ENCODE measurements at regions not wholly inside any gene's neighbourhood (a gene's known extent, or its start where the extent isn't known, plus 50 kb on each side); places are given as distances from the start of the nearest gene placed in this dataset.

DNA sequence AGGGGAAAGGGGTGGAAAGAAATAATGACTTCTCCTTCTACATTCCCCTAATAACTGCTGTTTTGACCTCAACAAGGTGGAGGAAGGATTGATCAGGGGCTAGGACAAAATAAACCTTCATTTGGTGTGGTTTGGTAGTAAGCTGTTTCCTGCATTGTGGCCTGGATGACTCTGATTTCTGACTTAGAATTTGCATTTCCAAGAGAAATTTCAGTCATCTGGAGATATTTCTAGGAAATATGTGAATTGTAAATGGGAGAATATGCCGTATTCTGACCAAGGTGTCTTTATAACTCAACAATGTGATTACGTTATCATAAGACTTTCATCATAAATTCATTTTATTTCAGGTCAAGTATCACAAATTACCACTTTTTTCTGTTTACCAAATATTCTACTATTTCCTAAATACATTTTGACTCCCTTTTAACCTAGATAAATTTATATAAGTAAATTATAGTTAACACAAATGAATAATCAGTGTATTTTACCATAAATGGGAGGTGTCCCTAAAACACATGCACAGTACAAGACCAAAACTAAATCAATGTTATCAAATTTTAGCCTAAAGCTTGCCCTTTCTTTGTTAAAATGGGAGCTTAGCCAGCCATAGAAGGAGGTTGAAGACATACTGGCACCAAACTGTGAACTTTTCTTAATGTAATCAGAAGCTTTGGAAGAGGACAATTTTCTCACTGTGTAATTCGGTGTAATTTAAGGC lies 828.8 kb downstream of the TMTC2 start:
- ATAC-seq (ENCODE audit: low read depth) (no peak), DNase-seq (no peak)
- Histone ChIP-seq H3K4me2 (replicated peaks; ENCODE audit: low read depth, low read length, poor library complexity, severe bottlenecking) (no peak overlapping the region), H3K27me3 (replicated peaks in 1 of 4; ENCODE audit: control extremely low read depth in 1 of 4, control insufficient read depth in 3 of 4, insufficient read depth in 4 of 4, low read length in 3 of 4) (no peaks in the 10 kb centered on the region), H3K4me3 (ENCODE audit: control extremely low read depth in 1 of 5, extremely low read depth in 1 of 5, insufficient read depth in 1 of 5, low read depth in 2 of 5, low read length in 4 of 5) (no peak overlapping the region), H3K36me3 (replicated peaks in 1 of 2; ENCODE audit: control extremely low read depth in 1 of 2, control insufficient read depth in 1 of 2, extremely low read depth in 1 of 2, insufficient read depth in 2 of 2, low read length in 1 of 2) (no peaks in the 10 kb centered on the region), H3K9me3 (ENCODE audit: control extremely low read depth in 1 of 3, control insufficient read depth in 2 of 3, insufficient read depth in 1 of 3, low read length in 2 of 3) (peaks cover 0 to 3% (median 0%) of the 10 kb centered on the region in 3 donors), H3K9ac (ENCODE audit: low read length) (no peak overlapping the region), H3K4me1 (ENCODE audit: control insufficient read depth in 2 of 2, insufficient read depth in 2 of 2, low read length in 2 of 2) (no peaks in the 10 kb centered on the region), H3K79me2 (ENCODE audit: control insufficient read depth, insufficient read depth, low read length) (no peaks in the 10 kb centered on the region), H2AFZ (ENCODE audit: insufficient read depth, low read depth, low read length, poor library complexity, severe bottlenecking) (no peak overlapping the region), H3K27ac (ENCODE audit: low read length in 2 of 2) (no peak overlapping the region), H4K20me1 (ENCODE audit: control insufficient read depth, insufficient read depth, low read length, poor library complexity, severe bottlenecking) (no peaks in the 10 kb centered on the region)
- intact Hi-C loops (cut with micrococcal nuclease): no loop called here
- no peaks in the 10 kb centered on the region for H3K27me3 Mint-ChIP-seq
- CTCF ChIA-PET: no interaction called here
- 86% methylated on average over 1 of the region's 3 CpGs for WGBS (ENCODE audit: insufficient coverage)
- no peaks in the 10 kb centered on the region for H3K4me1 Mint-ChIP-seq
- POLR2A ChIA-PET: no interaction called here
- TF ChIP-seq EZH2 (IDR thresholded peaks at IDR 0.05; ENCODE audit: borderline replicate concordance, insufficient read depth, low read depth, low read length, poor library complexity, severe bottlenecking): no peak
- TF ChIP-seq, protein P1, sequence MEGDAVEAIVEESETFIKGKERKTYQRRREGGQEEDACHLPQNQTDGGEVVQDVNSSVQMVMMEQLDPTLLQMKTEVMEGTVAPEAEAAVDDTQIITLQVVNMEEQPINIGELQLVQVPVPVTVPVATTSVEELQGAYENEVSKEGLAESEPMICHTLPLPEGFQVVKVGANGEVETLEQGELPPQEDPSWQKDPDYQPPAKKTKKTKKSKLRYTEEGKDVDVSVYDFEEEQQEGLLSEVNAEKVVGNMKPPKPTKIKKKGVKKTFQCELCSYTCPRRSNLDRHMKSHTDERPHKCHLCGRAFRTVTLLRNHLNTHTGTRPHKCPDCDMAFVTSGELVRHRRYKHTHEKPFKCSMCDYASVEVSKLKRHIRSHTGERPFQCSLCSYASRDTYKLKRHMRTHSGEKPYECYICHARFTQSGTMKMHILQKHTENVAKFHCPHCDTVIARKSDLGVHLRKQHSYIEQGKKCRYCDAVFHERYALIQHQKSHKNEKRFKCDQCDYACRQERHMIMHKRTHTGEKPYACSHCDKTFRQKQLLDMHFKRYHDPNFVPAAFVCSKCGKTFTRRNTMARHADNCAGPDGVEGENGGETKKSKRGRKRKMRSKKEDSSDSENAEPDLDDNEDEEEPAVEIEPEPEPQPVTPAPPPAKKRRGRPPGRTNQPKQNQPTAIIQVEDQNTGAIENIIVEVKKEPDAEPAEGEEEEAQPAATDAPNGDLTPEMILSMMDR (IDR thresholded peaks at IDR 0.05): no peak
- no peak overlapping the region for H3K27ac Mint-ChIP-seq
- H3K4me3 Mint-ChIP-seq: no peak overlapping the region
- H3K9me3 Mint-ChIP-seq (ENCODE audit: insufficient read depth): peaks cover 2% of the 10 kb centered on the region

DNA sequence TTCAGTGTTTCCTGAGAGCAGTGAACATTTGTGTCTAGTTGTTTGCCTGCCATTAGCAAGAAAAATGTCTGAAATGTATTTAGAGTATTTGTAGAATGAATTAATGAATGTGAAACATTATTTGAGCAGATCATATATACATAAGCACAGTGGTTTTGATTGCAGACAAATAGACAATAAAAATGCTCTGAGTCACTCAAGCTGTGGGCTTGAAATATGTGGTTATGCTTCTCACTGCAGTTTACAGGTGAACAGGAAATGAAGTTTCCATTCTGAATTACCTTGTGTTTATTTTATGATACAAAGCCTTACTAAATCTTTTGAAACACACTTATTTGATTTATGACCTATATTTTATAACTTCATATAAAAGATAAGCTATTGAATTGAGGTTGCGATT lies 827.7 kb downstream of the TMTC2 start:
- Histone ChIP-seq H3K27ac (ENCODE audit: low read length in 2 of 2) (no peak overlapping the region), H3K4me2 (replicated peaks; ENCODE audit: low read depth, low read length, poor library complexity, severe bottlenecking) (no peak overlapping the region), H3K4me1 (ENCODE audit: control insufficient read depth in 2 of 2, insufficient read depth in 2 of 2, low read length in 2 of 2) (no peaks in the 10 kb centered on the region), H3K27me3 (replicated peaks in 1 of 4; ENCODE audit: control extremely low read depth in 1 of 4, control insufficient read depth in 3 of 4, insufficient read depth in 4 of 4, low read length in 3 of 4) (no peaks in the 10 kb centered on the region), H2AFZ (ENCODE audit: insufficient read depth, low read depth, low read length, poor library complexity, severe bottlenecking) (no peak overlapping the region), H3K79me2 (ENCODE audit: control insufficient read depth, insufficient read depth, low read length) (no peaks in the 10 kb centered on the region), H3K36me3 (replicated peaks in 1 of 2; ENCODE audit: control extremely low read depth in 1 of 2, control insufficient read depth in 1 of 2, extremely low read depth in 1 of 2, insufficient read depth in 2 of 2, low read length in 1 of 2) (no peaks in the 10 kb centered on the region), H3K4me3 (ENCODE audit: control extremely low read depth in 1 of 5, extremely low read depth in 1 of 5, insufficient read depth in 1 of 5, low read depth in 2 of 5, low read length in 4 of 5) (no peak overlapping the region), H4K20me1 (ENCODE audit: control insufficient read depth, insufficient read depth, low read length, poor library complexity, severe bottlenecking) (no peaks in the 10 kb centered on the region), H3K9ac (ENCODE audit: low read length) (no peak overlapping the region), H3K9me3 (ENCODE audit: control extremely low read depth in 1 of 3, control insufficient read depth in 2 of 3, insufficient read depth in 1 of 3, low read length in 2 of 3) (peaks cover 0 to 3% (median 0%) of the 10 kb centered on the region in 3 donors)
- H3K27me3 Mint-ChIP-seq: no peaks in the 10 kb centered on the region
- no peak overlapping the region for H3K4me3 Mint-ChIP-seq
- no peak for TF ChIP-seq EZH2 (IDR thresholded peaks at IDR 0.05; ENCODE audit: borderline replicate concordance, insufficient read depth, low read depth, low read length, poor library complexity, severe bottlenecking)
- TF ChIP-seq, protein P1 (IDR thresholded peaks at IDR 0.05): no peak
- no peak for ATAC-seq (ENCODE audit: low read depth)
- H3K9me3 Mint-ChIP-seq (ENCODE audit: insufficient read depth): peaks cover 2% of the 10 kb centered on the region
- CTCF ChIA-PET: no interaction called here
- WGBS (ENCODE audit: insufficient coverage): no CpG with 5 or more reads among the region's 1 CpG
- no peak for DNase-seq
- no peaks in the 10 kb centered on the region for H3K4me1 Mint-ChIP-seq
- intact Hi-C loops (cut with micrococcal nuclease): no loop called here
- no peak overlapping the region for H3K27ac Mint-ChIP-seq
- POLR2A ChIA-PET: no interaction called here

All from B cell (primary cell).